ENCODE measurements at regions not wholly inside any gene's neighbourhood (a gene's known extent, or its start where the extent isn't known, plus 50 kb on each side); places are given as distances from the start of the nearest gene placed in this dataset.

DNA sequence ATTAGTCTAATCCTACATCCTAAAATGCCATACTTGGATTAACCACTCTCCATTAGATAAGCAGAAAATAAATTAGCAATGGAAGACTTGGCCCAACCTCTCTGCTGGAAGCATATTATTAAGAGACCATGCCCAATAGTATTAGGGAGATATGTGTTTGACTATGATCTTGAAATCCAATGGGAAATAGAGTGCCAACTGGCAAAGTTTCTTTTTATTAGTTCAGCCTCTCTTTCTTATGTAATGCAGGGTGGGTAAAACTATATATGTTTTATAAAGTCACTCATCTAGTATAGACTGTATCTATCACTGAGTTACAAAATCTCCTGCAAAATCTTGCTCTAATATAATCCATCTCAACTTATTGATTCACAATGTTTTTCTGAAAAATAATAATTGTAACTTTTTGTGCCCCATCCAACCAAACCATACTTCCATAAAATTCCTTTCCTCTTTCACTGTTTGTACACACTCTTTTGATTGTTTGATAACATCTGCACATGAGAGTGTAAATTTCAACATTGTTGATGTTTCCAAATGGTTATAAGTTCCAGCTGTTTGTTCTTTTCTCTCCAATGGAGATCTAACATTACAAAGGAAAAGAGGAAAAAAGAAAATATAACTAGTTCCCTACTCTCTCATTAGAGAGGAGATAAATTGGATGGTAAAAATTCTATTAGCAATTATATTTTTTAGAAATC lies 408.1 kb upstream of the ADGRL2 start:
- H3K27me3 ChIP-seq: no peaks in the 10 kb centered on the region
- H3K27ac ChIP-seq: no peak overlapping the region
- intact Hi-C loops (cut with DNase I): no loop called here
- H3K4me3 ChIP-seq: no peak overlapping the region
- TF ChIP-seq, protein P1, sequence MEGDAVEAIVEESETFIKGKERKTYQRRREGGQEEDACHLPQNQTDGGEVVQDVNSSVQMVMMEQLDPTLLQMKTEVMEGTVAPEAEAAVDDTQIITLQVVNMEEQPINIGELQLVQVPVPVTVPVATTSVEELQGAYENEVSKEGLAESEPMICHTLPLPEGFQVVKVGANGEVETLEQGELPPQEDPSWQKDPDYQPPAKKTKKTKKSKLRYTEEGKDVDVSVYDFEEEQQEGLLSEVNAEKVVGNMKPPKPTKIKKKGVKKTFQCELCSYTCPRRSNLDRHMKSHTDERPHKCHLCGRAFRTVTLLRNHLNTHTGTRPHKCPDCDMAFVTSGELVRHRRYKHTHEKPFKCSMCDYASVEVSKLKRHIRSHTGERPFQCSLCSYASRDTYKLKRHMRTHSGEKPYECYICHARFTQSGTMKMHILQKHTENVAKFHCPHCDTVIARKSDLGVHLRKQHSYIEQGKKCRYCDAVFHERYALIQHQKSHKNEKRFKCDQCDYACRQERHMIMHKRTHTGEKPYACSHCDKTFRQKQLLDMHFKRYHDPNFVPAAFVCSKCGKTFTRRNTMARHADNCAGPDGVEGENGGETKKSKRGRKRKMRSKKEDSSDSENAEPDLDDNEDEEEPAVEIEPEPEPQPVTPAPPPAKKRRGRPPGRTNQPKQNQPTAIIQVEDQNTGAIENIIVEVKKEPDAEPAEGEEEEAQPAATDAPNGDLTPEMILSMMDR (IDR thresholded peaks at IDR 0.05): no peak
- TF ChIP-seq POLR2A (IDR thresholded peaks at IDR 0.05): no peak
- no peaks in the 10 kb centered on the region for H3K4me1 ChIP-seq (replicated peaks in 1 of 2)
- H3K9me3 ChIP-seq (replicated peaks in 1 of 3): no peaks in the 10 kb centered on the region
- no peaks in the 10 kb centered on the region for H3K36me3 ChIP-seq (replicated peaks in 1 of 2)
- DNase-seq: no peak

DNA sequence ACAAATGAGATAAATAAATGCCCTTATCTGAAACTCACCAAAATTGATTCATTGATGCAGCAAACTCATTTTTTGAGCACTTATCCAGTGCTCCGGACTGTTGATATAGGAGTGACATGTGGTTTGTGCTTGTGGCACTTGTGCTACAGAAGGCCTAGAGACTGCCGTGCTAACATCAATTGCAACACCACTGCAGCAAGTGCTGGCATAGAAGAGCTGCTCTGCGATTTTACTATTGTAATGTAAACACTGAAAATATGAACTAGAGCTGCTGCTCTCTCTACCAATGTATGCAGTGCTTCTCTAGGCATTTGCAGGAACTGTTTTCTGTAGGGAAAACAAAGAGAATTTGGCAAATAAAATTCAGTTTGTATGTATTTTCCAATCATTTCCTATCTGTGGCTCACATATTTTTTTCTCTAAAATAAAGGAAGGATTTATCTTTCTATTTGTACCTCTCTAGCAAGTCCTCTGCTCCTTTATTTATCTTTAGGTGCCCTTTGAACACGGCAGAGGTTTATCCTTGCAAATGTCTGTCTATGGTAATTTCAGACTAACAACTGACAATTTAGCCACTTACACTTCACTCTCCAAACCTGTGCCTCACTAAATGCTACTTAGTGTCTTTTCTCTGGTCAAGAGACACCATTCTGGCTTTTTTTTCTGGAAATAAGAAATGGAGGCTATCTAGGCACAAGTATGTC lies 409.5 kb upstream of the ADGRL2 start:
- Histone ChIP-seq H3K36me3 (replicated peaks in 1 of 2) (no peaks in the 10 kb centered on the region), H3K27ac (no peak overlapping the region), H3K27me3 (no peaks in the 10 kb centered on the region), H3K9me3 (replicated peaks in 1 of 3) (no peaks in the 10 kb centered on the region), H3K4me1 (replicated peaks in 1 of 2) (no peaks in the 10 kb centered on the region), H3K4me3 (no peak overlapping the region)
- WGBS, 4 donors: 78 to 83% (median 81%) methylated on average over 4 of the region's 4 CpGs
- TF ChIP-seq, protein P1 (IDR thresholded peaks at IDR 0.05): no peak
- TF ChIP-seq POLR2A (IDR thresholded peaks at IDR 0.05): no peak
- intact Hi-C loops (cut with DNase I): no loop called here
- no peak for DNase-seq

DNA sequence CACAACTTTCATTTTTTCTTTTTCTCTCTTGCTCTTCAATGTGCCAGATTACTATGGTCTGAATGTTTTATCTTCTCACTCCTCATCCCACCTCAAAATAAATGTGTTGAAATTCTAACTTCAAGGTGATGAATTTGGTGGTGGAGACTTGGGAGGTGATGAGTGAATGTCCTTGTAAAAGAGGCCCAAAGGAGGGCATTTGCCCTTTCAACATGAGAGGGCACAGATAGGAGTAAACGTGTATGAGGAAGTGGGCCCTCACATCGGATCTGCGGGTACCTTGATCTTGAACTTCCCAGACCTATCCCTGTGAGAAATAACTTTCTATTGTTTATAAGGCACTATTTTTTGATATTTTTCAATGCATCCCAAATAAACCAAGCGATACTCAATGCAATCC lies 412.3 kb upstream of the ADGRL2 start:
- DNase-seq: no peak
- intact Hi-C loops (cut with DNase I): no loop called here
- 87 to 95% (median 91%) methylated on average over 4 of the region's 4 CpGs for WGBS, 4 donors
- TF ChIP-seq, protein P1 (IDR thresholded peaks at IDR 0.05): no peak
- TF ChIP-seq POLR2A (IDR thresholded peaks at IDR 0.05): no peak
- Histone ChIP-seq H3K27me3 (no peaks in the 10 kb centered on the region), H3K36me3 (replicated peaks in 1 of 2) (no peaks in the 10 kb centered on the region), H3K4me1 (replicated peaks in 1 of 2) (no peaks in the 10 kb centered on the region), H3K27ac (no peak overlapping the region), H3K4me3 (no peak overlapping the region), H3K9me3 (replicated peaks in 1 of 3) (no peaks in the 10 kb centered on the region)

DNA sequence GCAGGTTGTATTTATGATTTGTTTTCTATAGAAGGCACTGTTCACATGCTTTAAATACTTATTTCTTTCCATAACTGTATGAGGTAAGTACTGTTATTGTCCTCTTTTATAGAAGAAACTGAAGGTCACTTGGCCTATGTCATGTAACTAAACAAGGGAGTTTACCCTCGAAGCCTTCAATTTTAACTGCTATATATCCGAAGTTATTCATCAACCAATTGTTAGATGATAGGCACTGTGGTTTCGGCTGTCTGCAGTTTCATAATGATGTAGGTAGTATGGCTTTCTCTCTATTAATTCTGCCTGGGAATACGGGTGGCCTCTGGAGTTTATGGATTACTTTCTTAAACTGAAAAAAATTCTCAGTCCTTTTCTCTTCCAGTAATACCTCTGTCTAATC lies 413.3 kb upstream of the ADGRL2 start:
- H3K4me3 ChIP-seq: no peak overlapping the region
- no peak for TF ChIP-seq POLR2A (IDR thresholded peaks at IDR 0.05)
- TF ChIP-seq, protein P1 (IDR thresholded peaks at IDR 0.05): no peak
- no peaks in the 10 kb centered on the region for H3K27me3 ChIP-seq
- H3K4me1 ChIP-seq (replicated peaks in 1 of 2): no peaks in the 10 kb centered on the region
- WGBS, 4 donors: 81 to 90% (median 86%) methylated on average over 4 of the region's 4 CpGs
- no peaks in the 10 kb centered on the region for H3K9me3 ChIP-seq (replicated peaks in 1 of 3)
- H3K36me3 ChIP-seq (replicated peaks in 1 of 2): no peaks in the 10 kb centered on the region
- H3K27ac ChIP-seq: no peak overlapping the region
- no peak for DNase-seq
- intact Hi-C loops (cut with DNase I): no loop called here

All from adrenal gland (tissue), 9 donors.